GM19438 (cell line): ENCODE measurements at regions not wholly inside any gene's neighbourhood (a gene's known extent, or its start where the extent isn't known, plus 50 kb on each side); places are given as distances from the start of the nearest gene placed in this dataset.
"Not testable (repeated sequence)": the region's sequence is repeated elsewhere in the genome, so short reads cannot be mapped to it uniquely, and the experiment has no call there.

Experiments
- ATAC-seq: cut with Tn5 transposase; IDR thresholded peaks from one replicate; pipeline ENCODE4 v1.9.1; 2021; ENCODE audit warnings: low read depth; ENCODE audit not compliant: unreplicated experiment

DNA sequence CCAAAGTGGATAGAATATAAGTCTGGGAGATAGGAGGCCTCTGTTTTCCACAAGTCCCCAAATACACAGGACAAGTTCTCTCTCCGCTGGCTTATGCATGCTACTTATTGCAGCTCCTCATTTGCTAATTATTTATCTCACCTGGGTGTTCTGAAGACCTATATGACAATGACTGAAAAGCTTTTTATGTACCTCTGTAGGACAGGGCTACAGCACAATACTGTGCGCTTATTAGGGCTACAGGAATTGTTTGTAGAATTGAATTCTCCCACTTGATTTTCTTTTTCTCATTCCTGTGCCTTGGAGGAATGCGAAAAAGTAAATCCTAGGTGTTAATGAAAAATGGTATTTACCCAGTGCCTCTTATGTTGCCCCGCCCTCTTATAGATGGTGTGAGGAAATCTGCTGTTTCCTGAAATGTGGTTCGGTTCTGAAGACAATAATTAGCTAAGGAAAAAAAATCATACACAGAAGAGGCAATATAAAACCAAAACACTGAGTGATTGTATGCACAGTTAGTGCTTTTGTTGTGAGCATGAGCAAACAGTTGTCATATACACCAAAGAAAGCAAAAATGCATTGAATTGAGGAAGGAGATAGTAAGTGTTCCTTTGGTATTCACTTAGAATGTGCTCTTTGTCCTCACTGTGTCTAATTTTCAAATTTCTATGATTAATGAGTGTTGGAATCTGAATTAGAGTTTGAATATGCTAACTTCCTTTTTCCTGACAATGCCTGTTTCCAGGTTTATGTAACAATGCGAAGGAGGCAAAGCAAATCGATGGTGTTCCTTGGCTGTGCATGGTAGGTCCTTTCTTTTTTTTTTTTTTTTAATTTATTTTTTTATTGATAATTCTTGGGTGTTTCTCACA is 78.7 kb upstream of the PNPT1 start:
- no peak for ATAC-seq

DNA sequence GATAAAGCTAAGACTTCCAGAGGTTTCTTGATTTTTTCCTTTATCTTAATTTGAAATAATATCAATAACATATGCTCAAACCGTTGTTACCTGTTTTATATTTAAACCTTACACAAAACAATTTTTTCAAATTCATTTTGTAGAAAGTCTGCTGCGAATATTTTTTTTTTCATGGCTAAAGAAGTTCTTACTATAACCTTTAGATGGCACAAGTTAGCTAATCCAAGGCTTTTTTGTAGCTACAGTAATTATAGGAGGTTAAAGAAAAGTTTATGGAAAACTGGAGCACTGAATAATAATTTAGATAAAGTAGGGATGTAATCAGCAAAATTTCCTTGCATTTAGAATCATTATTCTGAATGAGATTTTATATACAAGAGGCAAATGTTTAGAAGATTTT is 78.0 kb upstream of the PNPT1 start:
- ATAC-seq, result no peak

DNA sequence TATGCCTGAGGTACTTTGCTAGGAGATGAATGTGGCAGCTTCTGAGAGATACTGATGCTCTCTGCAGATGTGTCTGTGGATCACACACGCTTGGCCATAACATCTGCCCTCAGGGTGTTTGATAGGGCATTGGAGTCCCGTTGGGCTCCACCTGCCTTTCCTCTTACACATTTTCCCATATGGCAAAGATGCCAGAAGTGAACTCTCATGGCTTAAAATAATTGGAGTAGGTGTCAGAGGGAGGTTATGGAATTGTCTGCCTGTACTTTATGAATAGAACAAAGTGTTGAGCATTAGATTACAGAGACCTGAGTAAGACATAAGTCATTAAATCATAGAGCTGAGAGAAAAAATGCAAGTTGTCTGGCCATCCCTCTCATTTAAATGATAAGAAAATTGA is 75.3 kb upstream of the PNPT1 start:
- ATAC-seq, result no peak

DNA sequence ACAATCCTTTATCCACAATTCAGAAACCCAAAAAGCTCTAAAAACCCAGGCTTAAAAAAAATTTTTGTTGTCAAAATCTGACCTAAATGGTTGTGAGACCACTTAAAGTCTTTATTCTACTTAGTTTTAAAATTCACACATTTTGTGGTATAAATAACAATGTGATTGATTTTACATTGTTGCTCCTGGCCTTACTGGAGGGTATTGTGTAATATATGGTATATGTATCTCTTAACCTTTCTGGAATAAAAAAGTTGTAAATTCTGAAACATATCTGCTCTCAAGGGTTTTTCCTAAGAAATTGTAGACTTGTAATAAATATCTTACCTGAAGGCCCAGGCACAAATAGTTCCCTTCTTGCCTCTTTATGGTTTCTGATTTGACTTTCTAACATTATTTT is 73.3 kb upstream of the PNPT1 start:
- ATAC-seq, result no peak

DNA sequence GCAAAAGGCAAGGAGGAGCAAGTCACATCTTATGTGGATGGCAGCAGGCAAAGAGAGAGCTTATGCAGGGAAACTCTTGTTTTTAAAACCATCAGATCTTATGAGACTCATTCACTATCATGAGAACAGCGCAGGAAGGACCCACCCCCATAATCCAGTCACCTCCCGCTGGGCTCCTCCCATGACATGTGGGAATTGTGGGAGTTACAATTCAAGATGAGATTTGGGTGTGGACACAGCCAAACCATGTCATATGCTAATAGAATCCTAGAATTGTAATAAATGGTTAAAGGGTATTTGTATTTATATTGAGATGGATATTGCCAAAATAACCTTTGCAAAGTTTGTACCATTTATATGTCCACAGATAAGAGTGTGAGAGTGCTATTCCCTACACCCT is 72.1 kb upstream of the PNPT1 start:
- not testable (repeated sequence) for ATAC-seq

DNA sequence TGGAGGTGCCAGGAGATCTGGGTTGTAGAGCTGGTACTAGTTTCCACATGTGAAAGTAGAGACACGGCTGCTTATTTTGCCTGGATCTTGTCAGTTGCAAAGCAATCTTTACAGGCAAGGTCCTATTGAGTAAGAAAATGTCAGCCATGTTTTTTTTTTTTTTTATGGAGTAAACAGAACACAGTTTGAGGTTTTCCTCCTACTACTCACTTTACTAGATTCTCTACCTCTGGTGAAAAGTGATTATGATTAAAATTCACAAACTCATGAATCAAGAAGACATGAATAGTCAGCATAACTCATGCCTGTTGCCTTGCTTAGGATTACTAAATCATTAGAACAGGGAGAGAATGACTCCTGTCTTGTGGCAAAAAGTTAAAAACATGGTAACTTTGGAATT is 70.1 kb upstream of the PNPT1 start:
- ATAC-seq, result no peak

DNA sequence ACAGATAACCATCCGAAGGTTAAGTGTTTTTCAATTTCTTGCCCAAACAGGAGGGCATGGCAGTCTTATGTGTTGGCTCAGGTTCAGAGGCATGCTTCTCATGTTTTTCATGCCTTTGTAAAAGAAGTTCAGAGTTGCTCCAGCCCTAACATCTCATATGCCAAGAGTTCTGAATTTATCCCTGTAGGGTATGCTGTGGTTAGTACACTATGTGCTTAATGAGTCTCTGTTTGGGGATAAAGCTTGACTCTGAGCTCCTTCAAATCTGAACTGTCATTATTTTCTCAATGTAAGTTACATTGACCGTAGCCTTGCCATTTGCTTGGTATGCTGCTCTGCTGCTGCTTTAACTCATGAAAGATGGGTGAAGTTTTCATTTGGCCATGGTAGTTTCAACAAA is 67.9 kb upstream of the PNPT1 start:
- no peak for ATAC-seq

DNA sequence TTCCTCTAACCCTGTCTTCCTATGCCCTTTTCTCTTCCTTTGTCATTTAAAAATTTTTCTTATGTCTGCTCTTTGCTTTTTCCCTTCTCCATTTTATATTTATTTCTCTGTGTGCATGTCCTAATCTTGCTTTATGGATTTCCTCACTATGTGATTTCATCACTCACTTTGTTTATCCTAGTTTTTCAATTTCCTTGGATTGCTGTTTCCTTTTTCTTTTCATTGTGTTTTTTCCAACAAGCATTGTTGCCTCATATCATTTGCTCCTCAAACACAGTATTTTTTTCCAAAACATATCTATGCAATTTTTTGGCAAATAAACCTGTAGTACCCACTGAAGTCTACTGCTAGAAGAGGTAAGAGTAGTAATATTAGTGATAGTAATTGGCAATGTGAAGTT is 67.4 kb upstream of the PNPT1 start:
- no peak for ATAC-seq

DNA sequence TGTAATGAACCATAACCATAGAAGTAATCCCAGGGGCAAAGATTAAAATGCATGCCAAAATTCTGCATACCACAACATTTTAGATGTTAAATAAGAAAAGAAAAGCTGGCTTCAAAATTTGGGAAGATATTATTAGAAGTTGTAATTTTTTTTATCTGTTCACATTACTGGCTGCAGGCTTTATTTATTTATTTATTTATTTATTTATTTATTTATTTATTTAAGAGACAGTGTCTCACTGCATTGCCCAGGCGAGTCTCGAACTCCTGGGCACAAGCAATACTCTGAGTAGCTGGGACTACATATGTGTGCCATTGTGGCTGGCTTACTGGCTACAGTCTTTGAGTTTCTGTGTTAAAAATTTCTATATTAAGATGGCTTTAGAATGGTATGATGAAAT is 66.5 kb upstream of the PNPT1 start:
- ATAC-seq, result no peak

DNA sequence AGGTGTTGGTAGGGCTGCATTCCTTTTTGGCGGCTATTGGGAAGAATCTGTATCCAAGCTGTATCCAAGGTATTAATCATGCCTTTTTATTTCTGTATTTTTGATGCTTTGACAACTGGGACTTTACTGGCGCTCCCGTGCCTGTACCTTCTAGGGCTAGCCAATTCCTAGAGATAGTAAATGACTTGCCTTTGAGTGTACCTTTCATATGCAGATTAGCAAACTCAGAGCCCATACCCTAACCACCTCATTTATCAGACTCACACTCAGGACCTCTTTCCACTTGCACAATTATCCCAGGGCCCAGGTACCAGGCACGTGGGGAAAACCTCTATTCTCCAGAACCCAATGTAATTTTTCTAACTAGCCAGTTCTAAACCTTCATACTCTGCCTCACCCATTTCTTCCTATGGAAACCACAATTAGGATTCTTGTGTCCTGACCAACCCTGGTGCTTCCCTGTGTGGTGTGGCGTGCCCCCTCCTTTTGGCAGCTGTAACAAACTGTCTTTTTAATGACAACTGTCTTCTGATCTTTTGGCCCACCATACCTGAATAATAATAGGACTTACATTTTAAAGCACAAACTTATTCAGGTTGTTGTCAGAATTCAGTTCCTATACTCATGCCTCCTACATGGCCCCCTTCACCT is 65.8 kb upstream of the PNPT1 start:
- no peak for ATAC-seq

DNA sequence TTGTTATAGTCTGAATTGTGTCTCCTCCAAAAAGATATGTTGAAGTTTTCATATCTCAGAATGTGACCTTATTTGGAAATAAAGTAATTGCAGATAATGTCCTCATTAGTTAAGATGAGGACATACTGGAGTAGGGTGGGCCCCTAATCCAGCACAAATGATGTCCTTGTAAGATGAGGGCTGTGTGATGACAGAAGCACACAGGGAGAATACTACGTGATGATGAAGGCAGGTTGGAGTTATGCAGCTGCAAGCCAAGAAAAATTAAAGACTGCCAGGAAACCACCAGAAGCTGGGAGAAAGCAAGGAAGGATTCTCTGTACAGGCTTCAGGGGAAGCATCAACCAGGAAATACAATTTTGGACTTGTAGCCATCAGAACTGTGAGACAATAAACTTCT is 58.3 kb upstream of the PNPT1 start:
- no peak for ATAC-seq

DNA sequence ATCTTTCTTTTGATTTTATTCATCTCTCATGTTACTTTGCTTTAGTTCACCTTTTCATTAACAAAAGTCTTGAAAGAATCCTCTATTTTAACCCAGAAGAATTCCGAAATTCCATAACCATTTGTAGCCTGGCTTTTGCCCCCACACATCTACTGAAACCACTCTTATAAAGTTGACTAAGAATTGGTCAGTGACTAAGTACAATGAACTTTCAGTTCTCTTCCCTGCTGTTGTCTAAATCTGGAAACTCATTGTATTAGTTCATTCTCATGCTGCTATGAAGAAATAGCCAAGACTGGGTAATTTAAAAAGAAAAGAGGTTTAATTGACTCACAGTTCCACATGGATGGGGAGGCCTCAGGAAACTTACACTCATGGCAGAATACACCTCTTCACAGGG is 49.9 kb upstream of the PNPT1 start:
- ATAC-seq, result no peak
